ENCODE measurements at regions not wholly inside any gene's neighbourhood (a gene's known extent, or its start where the extent isn't known, plus 50 kb on each side); places are given as distances from the start of the nearest gene placed in this dataset.
"Not testable (repeated sequence)": the region's sequence is repeated elsewhere in the genome, so short reads cannot be mapped to it uniquely, and the experiment has no call there.

DNA sequence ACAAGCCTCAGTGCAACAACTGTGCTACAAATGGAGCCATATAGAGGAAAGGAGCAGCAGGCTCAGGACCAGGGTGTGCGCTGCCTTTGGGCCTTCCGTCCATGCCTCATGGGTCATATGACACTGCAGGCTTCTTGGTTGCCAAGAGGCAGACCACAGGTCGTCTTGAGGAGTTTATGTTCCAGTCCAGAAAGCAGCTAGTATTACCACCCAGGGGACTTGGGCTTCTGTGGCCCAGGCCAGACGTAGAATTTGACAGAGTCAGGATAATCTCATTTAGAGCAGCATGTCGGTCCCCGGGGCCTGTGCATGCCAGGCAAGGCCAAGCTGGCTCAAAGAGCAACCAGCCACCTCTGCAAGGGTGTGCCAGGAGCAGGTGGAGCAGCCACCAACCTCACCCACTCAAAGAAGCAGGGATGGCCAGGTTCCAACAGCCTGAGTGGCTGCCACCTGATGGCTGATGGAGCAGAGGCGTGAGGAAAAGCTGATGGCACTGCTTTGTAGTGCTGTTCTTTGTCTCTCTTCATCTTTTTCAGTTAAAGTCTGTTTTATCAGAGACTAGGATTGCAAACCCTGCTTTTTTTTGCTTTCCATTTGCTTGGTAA, 109.1 kb downstream of the CCDC74A start:
- H3K4me3 ChIP-seq (ENCODE audit: low read length); POLR2A ChIA-PET: not testable (repeated sequence)

DNA sequence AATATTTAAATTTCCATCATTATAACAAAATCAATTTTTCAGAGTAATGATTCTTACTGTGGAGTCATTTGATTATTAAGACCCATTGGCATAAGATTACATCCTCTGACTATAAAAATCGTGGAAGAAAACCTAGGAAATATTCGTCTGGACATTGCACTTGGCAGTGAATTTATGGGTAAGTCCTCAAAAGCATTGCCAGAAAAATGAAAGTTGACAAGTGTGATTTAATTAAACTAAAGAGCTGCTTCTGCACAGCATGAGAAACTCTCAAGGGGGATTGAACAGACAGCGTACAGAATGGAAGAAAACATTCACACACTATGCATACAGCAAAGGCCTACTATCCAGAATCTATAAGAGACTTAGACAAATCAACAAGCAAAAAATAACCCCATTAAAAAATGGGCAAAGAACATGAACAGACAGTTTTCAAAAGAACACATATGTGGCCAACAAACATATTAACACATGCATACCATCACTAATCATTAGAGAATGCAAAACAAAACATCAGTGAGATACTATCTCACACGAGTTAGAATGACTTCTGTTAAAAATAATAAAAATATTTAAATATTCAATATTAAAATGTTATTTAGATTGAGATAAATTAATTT, 111.4 kb downstream of the CCDC74A start:
- H3K36me3 ChIP-seq (ENCODE audit: control insufficient read depth in 2 of 3, insufficient read depth in 3 of 3, low read length in 3 of 3); H3K27ac Mint-ChIP-seq; ATAC-seq; H3K4me1 Mint-ChIP-seq; H3K27ac ChIP-seq (ENCODE audit: low read depth, low read length); H3K36me3 Mint-ChIP-seq; H3K9me3 ChIP-seq (ENCODE audit: control insufficient read depth in 2 of 3, low read length in 3 of 3); H3K27me3 ChIP-seq (ENCODE audit: control insufficient read depth in 2 of 2, insufficient read depth in 2 of 2, low read length in 2 of 2); H3K4me1 ChIP-seq (ENCODE audit: control insufficient read depth in 2 of 2, insufficient read depth in 2 of 2, low read length in 2 of 2); H3K4me3 Mint-ChIP-seq; H3K4me3 ChIP-seq (ENCODE audit: low read length); CTCF ChIA-PET; DNase-seq; intact Hi-C loops (cut with micrococcal nuclease); POLR2A ChIA-PET; H3K9me3 Mint-ChIP-seq: not testable (repeated sequence)
- peaks cover 0 to 30% (median under 1%) of the 10 kb centered on the region in 5 donors for H3K27me3 Mint-ChIP-seq

More for the DNA sequence above, 109.1 kb downstream of the CCDC74A start:
- H3K36me3 ChIP-seq (ENCODE audit: control insufficient read depth in 2 of 3, insufficient read depth in 3 of 3, low read length in 3 of 3); H3K27ac ChIP-seq (ENCODE audit: low read depth, low read length); H3K4me3 Mint-ChIP-seq; H3K4me1 ChIP-seq (ENCODE audit: control insufficient read depth in 2 of 2, insufficient read depth in 2 of 2, low read length in 2 of 2); H3K9me3 ChIP-seq (ENCODE audit: control insufficient read depth in 2 of 3, low read length in 3 of 3); CTCF ChIA-PET; DNase-seq; H3K4me1 Mint-ChIP-seq; ATAC-seq; H3K27me3 ChIP-seq (ENCODE audit: control insufficient read depth in 2 of 2, insufficient read depth in 2 of 2, low read length in 2 of 2); H3K9me3 Mint-ChIP-seq; intact Hi-C loops (cut with micrococcal nuclease); H3K27ac Mint-ChIP-seq; H3K36me3 Mint-ChIP-seq: not testable (repeated sequence)
- H3K27me3 Mint-ChIP-seq, result peaks cover 0 to 19% (median 6%) of the 10 kb centered on the region in 5 donors

DNA sequence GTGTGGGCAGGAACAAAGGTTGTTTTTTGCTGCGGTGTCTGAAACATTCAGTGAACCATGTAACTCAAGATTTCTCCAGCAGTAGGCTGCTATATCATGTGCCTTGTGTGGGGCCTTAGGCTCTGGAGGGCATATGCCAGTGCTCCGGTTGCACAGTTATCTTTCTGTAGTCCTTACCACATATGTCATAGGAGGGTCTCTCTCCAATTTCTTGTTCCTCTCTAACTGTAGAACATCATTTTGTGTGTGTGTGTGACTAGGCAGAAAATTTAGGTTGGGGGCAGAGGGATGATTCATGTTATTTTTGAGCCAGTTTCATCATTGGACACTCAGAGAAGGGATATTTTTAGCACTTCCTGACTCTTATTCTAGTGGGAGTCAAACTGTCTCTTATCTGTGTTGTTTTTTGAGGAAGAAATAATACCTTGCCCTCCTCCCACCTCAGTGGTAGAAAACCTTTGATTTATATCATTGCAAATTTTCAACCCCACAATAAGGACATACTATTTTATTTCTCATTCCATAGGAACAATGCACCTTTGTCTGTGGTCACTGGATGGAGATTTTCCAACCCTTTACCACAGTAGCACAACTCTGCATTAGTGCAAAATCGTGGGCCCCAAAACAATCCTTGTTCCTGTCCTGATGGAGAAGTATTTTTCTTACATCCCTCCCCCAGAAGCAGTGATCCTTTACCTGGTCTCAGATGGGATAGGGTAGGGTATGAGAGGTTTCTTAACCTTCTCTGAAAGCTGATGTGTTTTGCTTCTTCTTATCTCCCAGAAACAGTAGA, 113.9 kb downstream of the CCDC74A start:
- H3K36me3 Mint-ChIP-seq, result no peaks in the 10 kb centered on the region
- intact Hi-C loops (cut with micrococcal nuclease), result no loop called here
- CTCF ChIA-PET, result no interaction called here

GRCh38 chr2:131643180-131643579, 115.5 kb downstream of the CCDC74A start:
- H3K36me3 ChIP-seq (ENCODE audit: control insufficient read depth in 2 of 3, insufficient read depth in 3 of 3, low read length in 3 of 3); CTCF ChIA-PET; H3K36me3 Mint-ChIP-seq; H3K9me3 Mint-ChIP-seq; intact Hi-C loops (cut with micrococcal nuclease); H3K27ac ChIP-seq (ENCODE audit: low read depth, low read length); H3K27ac Mint-ChIP-seq; H3K9me3 ChIP-seq (ENCODE audit: control insufficient read depth in 2 of 3, low read length in 3 of 3); POLR2A ChIA-PET; H3K4me1 ChIP-seq (ENCODE audit: control insufficient read depth in 2 of 2, insufficient read depth in 2 of 2, low read length in 2 of 2); H3K4me1 Mint-ChIP-seq; H3K27me3 ChIP-seq (ENCODE audit: control insufficient read depth in 2 of 2, insufficient read depth in 2 of 2, low read length in 2 of 2); H3K4me3 Mint-ChIP-seq; ATAC-seq; DNase-seq; H3K4me3 ChIP-seq (ENCODE audit: low read length): not testable (repeated sequence)
- H3K27me3 Mint-ChIP-seq, result peaks cover 28 to 61% (median 31%) of the 10 kb centered on the region in 5 donors

More for the DNA sequence above, 113.9 kb downstream of the CCDC74A start:
- Histone ChIP-seq H3K27me3 (ENCODE audit: control insufficient read depth in 2 of 2, insufficient read depth in 2 of 2, low read length in 2 of 2) (no peaks in the 10 kb centered on the region), H3K27ac (ENCODE audit: low read depth, low read length) (no peak overlapping the region), H3K9me3 (ENCODE audit: control insufficient read depth in 2 of 3, low read length in 3 of 3) (no peaks in the 10 kb centered on the region), H3K4me1 (ENCODE audit: control insufficient read depth in 2 of 2, insufficient read depth in 2 of 2, low read length in 2 of 2) (no peaks in the 10 kb centered on the region), H3K4me3 (ENCODE audit: low read length) (no peak overlapping the region), H3K36me3 (ENCODE audit: control insufficient read depth in 2 of 3, insufficient read depth in 3 of 3, low read length in 3 of 3) (no peaks in the 10 kb centered on the region)
- Mint-ChIP-seq H3K9me3 (peaks cover 0 to 3% (median 0%) of the 10 kb centered on the region in 11 donors), H3K4me3 (no peak overlapping the region), H3K27me3 (peaks cover 20 to 53% (median 25%) of the 10 kb centered on the region in 5 donors), H3K27ac (no peak overlapping the region), H3K4me1 (no peaks in the 10 kb centered on the region)
- ATAC-seq, result no peak
- DNase-seq, result no peak
- POLR2A ChIA-PET, result no interaction called here

DNA sequence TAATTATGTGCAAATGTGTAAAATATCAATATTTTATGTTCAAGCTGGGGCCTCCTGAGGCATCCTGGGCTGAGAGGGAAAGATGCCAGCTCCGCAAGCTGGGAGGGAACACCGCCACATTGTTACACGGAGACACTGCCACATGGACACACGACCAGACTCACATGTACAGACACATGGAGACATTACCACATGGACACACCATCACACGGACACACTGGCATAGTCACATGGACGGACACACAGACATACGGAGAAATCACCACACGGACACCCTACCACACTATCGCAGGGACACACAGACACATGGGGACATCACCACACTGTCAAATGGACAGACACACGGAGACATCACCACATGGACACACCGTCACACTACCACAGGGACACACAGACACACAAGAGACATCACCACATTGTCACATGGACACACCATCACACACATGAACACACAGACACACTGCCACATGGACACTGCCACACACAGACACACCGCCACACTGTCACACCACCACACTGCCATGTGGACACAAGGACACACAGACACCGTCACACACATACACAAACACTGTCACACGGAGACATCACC, 117.6 kb downstream of the CCDC74A start:
- H3K9me3 ChIP-seq (ENCODE audit: control insufficient read depth in 2 of 3, low read length in 3 of 3), result no peaks in the 10 kb centered on the region
- CTCF ChIA-PET, result no interaction called here
- no peaks in the 10 kb centered on the region for H3K36me3 ChIP-seq (ENCODE audit: control insufficient read depth in 2 of 3, insufficient read depth in 3 of 3, low read length in 3 of 3)
- Mint-ChIP-seq H3K36me3 (no peaks in the 10 kb centered on the region), H3K4me1 (no peaks in the 10 kb centered on the region), H3K9me3 (peaks cover 0 to 3% (median 0%) of the 10 kb centered on the region in 11 donors), H3K27me3 (peaks cover 35 to 69% (median 39%) of the 10 kb centered on the region in 5 donors), H3K27ac (no peak overlapping the region), H3K4me3 (no peak overlapping the region)
- H3K27ac ChIP-seq (ENCODE audit: low read depth, low read length), result no peak overlapping the region
- ATAC-seq (no peak), DNase-seq (no peak)
- no peaks in the 10 kb centered on the region for H3K4me1 ChIP-seq (ENCODE audit: control insufficient read depth in 2 of 2, insufficient read depth in 2 of 2, low read length in 2 of 2)
- POLR2A ChIA-PET, result no interaction called here
- intact Hi-C loops (cut with micrococcal nuclease), result no loop called here
- no peaks in the 10 kb centered on the region for H3K27me3 ChIP-seq (ENCODE audit: control insufficient read depth in 2 of 2, insufficient read depth in 2 of 2, low read length in 2 of 2)
- no peak overlapping the region for H3K4me3 ChIP-seq (ENCODE audit: low read length)

- CTCF ChIA-PET; H3K27ac Mint-ChIP-seq; H3K9me3 ChIP-seq (ENCODE audit: control insufficient read depth in 2 of 3, low read length in 3 of 3); H3K36me3 ChIP-seq (ENCODE audit: control insufficient read depth in 2 of 3, insufficient read depth in 3 of 3, low read length in 3 of 3); H3K9me3 Mint-ChIP-seq; H3K4me3 Mint-ChIP-seq; H3K4me1 ChIP-seq (ENCODE audit: control insufficient read depth in 2 of 2, insufficient read depth in 2 of 2, low read length in 2 of 2); H3K36me3 Mint-ChIP-seq; ATAC-seq; intact Hi-C loops (cut with micrococcal nuclease); H3K4me1 Mint-ChIP-seq; POLR2A ChIA-PET; H3K27me3 ChIP-seq (ENCODE audit: control insufficient read depth in 2 of 2, insufficient read depth in 2 of 2, low read length in 2 of 2); H3K27ac ChIP-seq (ENCODE audit: low read depth, low read length); DNase-seq; H3K4me3 ChIP-seq (ENCODE audit: low read length): not testable (repeated sequence)
- H3K27me3 Mint-ChIP-seq, result peaks cover 35 to 69% (median 44%) of the 10 kb centered on the region in 5 donors
These were observed 118.5 kb downstream of the CCDC74A start for GRCh38 chr2:131646220-131646619.

All from naive thymus-derived CD4-positive, alpha-beta T cell (primary cell).